GM12878 (cell line): ENCODE measurements at regions not wholly inside any gene's neighbourhood (a gene's known extent, or its start where the extent isn't known, plus 50 kb on each side); places are given as distances from the start of the nearest gene placed in this dataset.

Experiments used
- ATAC-seq: fragments of 200-7000 bp; cut with Tn5 transposase; 3 replicates; pipeline ENCODE4 v1.9.1; 2020; ENCODE audit warnings: mild to moderate bottlenecking, moderate library complexity
- BruUV-seq: library from RNA; stranded (reverse); fragments of 400-500 nt; replicated peaks from 2 replicates; lab custom pipeline; 2021; lab: Mats Ljungman, UMichigan
- CTCF ChIA-PET: fragments of 300-600 bp; sonication (Branson Sonifier 250); formaldehyde crosslinking; extraction: SDS; loops from one replicate; lab custom pipeline; 2021; ENCODE audit warnings: inconsistent platforms; lab: Yijun Ruan, JAX
- POLR2A ChIA-PET: fragments of 350-600 bp; formaldehyde crosslinking; extraction: SDS; loops from one replicate; lab custom pipeline; 2021; ENCODE audit warnings: inconsistent platforms; lab: Charles Lee
- RAD21 ChIA-PET: fragments of 300-600 bp; sonication (Branson Sonifier 250); formaldehyde crosslinking; loops from one replicate; lab custom pipeline; 2023; ENCODE audit warnings: antibody characterized with exemption; ENCODE audit not compliant: unreplicated experiment; lab: Charles Lee
- SMC1A ChIA-PET: fragments of 300-600 bp; sonication (Branson Sonifier 250); formaldehyde crosslinking; loops from one replicate; lab custom pipeline; 2023; ENCODE audit not compliant: unreplicated experiment, uncharacterized antibody; lab: Charles Lee
- DNase-seq: peaks from one replicate; pipeline ENCODE4 v3.0.0-alpha.2; 2011; ENCODE audit warnings: low read depth, low spot score
- FAIRE-seq: peaks from 3 replicates; lab custom pipeline; 2011; peaks lifted over from hg19 to GRCh38; lab: Jason Lieb, UNC
- H2AFZ ChIP-seq: 2 replicates; pipeline ENCODE4 v1.6.0; 2011; ENCODE audit warnings: low read depth, low read length, control low read depth; ENCODE audit not compliant: control insufficient read depth
- H3K27ac ChIP-seq: 2 replicates; pipeline ENCODE4 v1.5.1; 2011; ENCODE audit warnings: control low read depth; ENCODE audit not compliant: control insufficient read depth, insufficient read depth
- H3K27me3 ChIP-seq, 2 experiments: replicated peaks in 1 of 2; 2 replicates each; pipeline versions ENCODE4 v1.6.0 to v1.6.1; 2011; ENCODE audit warnings: low read length in 1 of 2; ENCODE audit not compliant: control insufficient read depth in 2 of 2, insufficient read depth in 2 of 2
- H3K36me3 ChIP-seq, 2 experiments: 2 replicates each; pipeline ENCODE4 v1.5.1; 2011; ENCODE audit warnings: low read length in 1 of 2; ENCODE audit not compliant: control insufficient read depth in 2 of 2, insufficient read depth in 2 of 2
- H3K4me1 ChIP-seq: 2 replicates; pipeline ENCODE4 v1.6.1; 2011; ENCODE audit warnings: mild to moderate bottlenecking, low read length, moderate library complexity, mixed read lengths; ENCODE audit not compliant: control insufficient read depth, insufficient read depth
- H3K4me2 ChIP-seq: 2 replicates; pipeline ENCODE4 v1.6.0; 2011; ENCODE audit warnings: control low read depth; ENCODE audit not compliant: control insufficient read depth, insufficient read depth
- H3K4me3 ChIP-seq: fragments of 200-600 bp; sonication (generic); 2 replicates; pipeline ENCODE4 v1.5.1; 2016
- H3K79me2 ChIP-seq: 2 replicates; pipeline ENCODE4 v1.6.0; 2011; ENCODE audit warnings: low read length; ENCODE audit not compliant: control insufficient read depth, insufficient read depth
- H3K9ac ChIP-seq: 2 replicates; pipeline ENCODE4 v1.8.0; 2011; ENCODE audit warnings: low read length, control low read depth, mixed read lengths; ENCODE audit not compliant: control insufficient read depth, insufficient read depth
- H3K9me3 ChIP-seq: replicated peaks from 3 replicates; pipeline ENCODE4 v1.5.1; 2011; ENCODE audit warnings: mild to moderate bottlenecking, low read length; ENCODE audit not compliant: control insufficient read depth, insufficient read depth
- H4K20me1 ChIP-seq: 2 replicates; pipeline ENCODE4 v1.6.0; 2011; ENCODE audit not compliant: control insufficient read depth, insufficient read depth
- BMI1 ChIP-seq: fragments of 450-650 bp; IDR thresholded peaks from 2 replicates; pipeline ENCODE4 v1.6.1; 2016; ENCODE audit warnings: mild to moderate bottlenecking, moderate library complexity, borderline replicate concordance
- BRCA1 ChIP-seq: IDR thresholded peaks from 2 replicates; pipeline ENCODE4 v1.6.1; 2011; ENCODE audit warnings: low read depth, low read length, improper control_type of control experiment
- EGR1 ChIP-seq, 2 experiments: IDR thresholded peaks; 1 replicate in 1 of 2; 2 replicates in 1 of 2; pipeline ENCODE4 v1.6.1; 2011 to 2012; ENCODE audit warnings: low read depth in 2 of 2, low read length in 2 of 2, borderline replicate concordance in 1 of 2, mild to moderate bottlenecking in 1 of 2, moderate library complexity in 1 of 2
- FOXM1 ChIP-seq: IDR thresholded peaks from 2 replicates; pipeline ENCODE4 v1.6.1; 2012; ENCODE audit warnings: low read depth, mild to moderate bottlenecking, inconsistent platforms, low read length, moderate library complexity
- GATAD2B ChIP-seq: fragments of 450-650 bp; conservative IDR thresholded peaks from 2 replicates; pipeline ENCODE4 v1.6.1; 2017; ENCODE audit warnings: low read depth, mild to moderate bottlenecking, moderate library complexity
- IRF4 ChIP-seq: IDR thresholded peaks from 2 replicates; pipeline ENCODE4 v1.6.1; 2011; ENCODE audit warnings: low read depth, low read length
- IRF5 ChIP-seq: fragments of 450-650 bp; IDR thresholded peaks from 2 replicates; pipeline ENCODE4 v1.6.1; 2017; ENCODE audit warnings: borderline replicate concordance
- KLF5 ChIP-seq: fragments of 450-650 bp; IDR thresholded peaks from 2 replicates; pipeline ENCODE4 v1.6.1; 2014; ENCODE audit warnings: mild to moderate bottlenecking; ENCODE audit not compliant: partially characterized antibody
- NFYB ChIP-seq: IDR thresholded peaks from 2 replicates; pipeline ENCODE4 v1.6.1; 2011; ENCODE audit warnings: low read depth, mild to moderate bottlenecking, low read length, improper control_type of control experiment, moderate library complexity; ENCODE audit not compliant: insufficient read depth
- NR2C2 ChIP-seq: IDR thresholded peaks from 2 replicates; pipeline ENCODE4 v1.6.1; 2011; ENCODE audit warnings: borderline replicate concordance, low read depth; ENCODE audit not compliant: control insufficient read depth, insufficient read length
- RAD21 ChIP-seq: IDR thresholded peaks from 2 replicates; pipeline ENCODE4 v1.6.1; 2011; ENCODE audit warnings: mild to moderate bottlenecking, low read depth, low read length, moderate library complexity; ENCODE audit not compliant: insufficient read depth
- SIN3A ChIP-seq: IDR thresholded peaks from 2 replicates; pipeline ENCODE4 v1.6.1; 2012; ENCODE audit warnings: low read depth, low read length, improper control_type of control experiment
- SMAD1 ChIP-seq: fragments of 450-650 bp; IDR thresholded peaks from 2 replicates; pipeline ENCODE4 v1.6.1; 2018; ENCODE audit warnings: mild to moderate bottlenecking, low read depth; ENCODE audit not compliant: partially characterized antibody
- SMAD5 ChIP-seq: IDR thresholded peaks from 2 replicates; pipeline ENCODE4 v1.6.1; 2016; ENCODE audit warnings: antibody characterized with exemption, low read depth
- SPI1 ChIP-seq: IDR thresholded peaks from 2 replicates; pipeline ENCODE4 v1.6.1; 2011; ENCODE audit warnings: low read depth, mild to moderate bottlenecking, low read length, moderate library complexity, borderline replicate concordance; ENCODE audit not compliant: insufficient read depth
- SUPT20H ChIP-seq: IDR thresholded peaks from 2 replicates; pipeline ENCODE4 v1.6.1; 2011; ENCODE audit warnings: low read depth, mild to moderate bottlenecking, low read length, moderate library complexity, borderline replicate concordance; ENCODE audit not compliant: control insufficient read depth
- ZNF217 ChIP-seq: fragments of 450-650 bp; IDR thresholded peaks from 2 replicates; pipeline ENCODE4 v1.6.1; 2017; ENCODE audit warnings: antibody characterized with exemption, mild to moderate bottlenecking
- ZNF622 ChIP-seq: fragments of 450-650 bp; IDR thresholded peaks from 2 replicates; pipeline ENCODE4 v1.6.1; 2017; ENCODE audit warnings: mild to moderate bottlenecking, inconsistent platforms
- WGBS: methylation state at CpG from one replicate; pipeline ENCODE4 v1.1.6; 2016; ENCODE audit warnings: low lambda C conversion rate; ENCODE audit not compliant: insufficient replicate concordance, insufficient coverage; ENCODE audit errors: missing lambda C conversion rate; 5-methylcytosine and 5-hydroxymethylcytosine counted together
- in situ Hi-C: fragments of 300-500 bp; cut with MboI; formaldehyde crosslinking; loops from 9 replicates; pipeline ENCODE4 v1.14.3; 2018; ENCODE audit warnings: mixed read lengths
- intact Hi-C: fragments of 100-400 bp; cut with micrococcal nuclease; formaldehyde crosslinking; loops from one replicate; pipeline ENCODE4 v1.14.2; 2022; ENCODE audit not compliant: unreplicated experiment

- no peak for FAIRE-seq
Measured at GRCh38 chr4:108432418-108432817, 188.0 kb upstream of the RPL34 start.

GRCh38 chr4:108431986-108432385, 188.4 kb upstream of the RPL34 start:
- Histone ChIP-seq H3K36me3 (no peaks in the 10 kb centered on the region), H2AFZ (no peak overlapping the region), H3K27ac (no peak overlapping the region), H3K27me3 (no peaks in the 10 kb centered on the region), H4K20me1 (no peaks in the 10 kb centered on the region), H3K9ac (no peak overlapping the region), H3K9me3 (no peaks in the 10 kb centered on the region), H3K4me1 (no peaks in the 10 kb centered on the region), H3K4me3 (no peak overlapping the region), H3K4me2 (no peak overlapping the region), H3K79me2 (no peaks in the 10 kb centered on the region)
- FAIRE-seq (no peak), DNase-seq (no peak), ATAC-seq (no peak)
- in situ Hi-C loops, result no loop called here
- intact Hi-C loops, result no loop called here
- SMC1A ChIA-PET, result no interaction called here
- POLR2A ChIA-PET, result no interaction called here
- RAD21 ChIA-PET, result no interaction called here
- TF ChIP-seq SUPT20H (no peak), SIN3A (no peak), BRCA1 (no peak), SPI1 (no peak), NR2C2 (no peak), SMAD1 (no peak), IRF4 (no peak), NFYB (no peak), KLF5 (no peak), GATAD2B (no peak), SMAD5 (no peak)
- no TSS peak for BruUV-seq
- WGBS, result 0% methylated on average over 1 of the region's 1 CpG
- CTCF ChIA-PET, result interaction anchor here (0.8 kb wide), 1 partner anchor 625 kb away, joined by 3 read pairs; no protein-coding TSS in a partner anchor

More at GRCh38 chr4:108432418-108432817, 188.0 kb upstream of the RPL34 start:
- H3K79me2 ChIP-seq, result no peaks in the 10 kb centered on the region
- H3K27me3 ChIP-seq, result no peaks in the 10 kb centered on the region
- H3K4me3 ChIP-seq, result no peak overlapping the region
- TF ChIP-seq EGR1 (IDR thresholded peaks at IDR 0.05; ENCODE audit: borderline replicate concordance in 1 of 2, low read depth in 2 of 2, low read length in 2 of 2), result no peak
- no peak for TF ChIP-seq ZNF217
- TF ChIP-seq RAD21, result no peak
- no peak for TF ChIP-seq FOXM1
- TF ChIP-seq BMI1, result no peak
- TF ChIP-seq ZNF622, result no peak
- no peak for TF ChIP-seq IRF5
- DNase-seq (no peak), ATAC-seq (no peak)
- ChIA-PET CTCF (interaction anchor here (0.8 kb wide), 1 partner anchor 625 kb away, joined by 3 read pairs; no protein-coding TSS in a partner anchor), SMC1A (no interaction called here), RAD21 (no interaction called here), POLR2A (no interaction called here)
- WGBS, result 47% methylated on average over 3 of the region's 3 CpGs
- BruUV-seq, result no TSS peak
- H4K20me1 ChIP-seq, result no peaks in the 10 kb centered on the region
- intact Hi-C loops (no loop called here), in situ Hi-C loops (no loop called here)
- H3K9me3 ChIP-seq, result no peaks in the 10 kb centered on the region
- H2AFZ ChIP-seq, result no peak overlapping the region
- H3K36me3 ChIP-seq, result no peaks in the 10 kb centered on the region
- no peak overlapping the region for H3K9ac ChIP-seq
- no peak overlapping the region for H3K4me2 ChIP-seq
- H3K27ac ChIP-seq, result no peak overlapping the region
- H3K4me1 ChIP-seq, result no peaks in the 10 kb centered on the region
